Keratinocyte (primary cell): ENCODE measurements at regions not wholly inside any gene's neighbourhood (a gene's known extent, or its start where the extent isn't known, plus 50 kb on each side); places are given as distances from the start of the nearest gene placed in this dataset.

ENCODE experiments used
- DNase-seq: peaks from one replicate; pipeline ENCODE4 v3.0.0-alpha.2; 2011; ENCODE audit warnings: low read depth, missing footprints, low spot score
- FAIRE-seq: peaks from 2 replicates; lab custom pipeline; 2011; peaks lifted over from hg19 to GRCh38; lab: Jason Lieb, UNC
- H2AFZ ChIP-seq: 2 replicates; pipeline ENCODE4 v1.6.0; 2012; ENCODE audit warnings: low read length, control low read depth, inconsistent platforms; ENCODE audit not compliant: control insufficient read depth
- H3K27ac ChIP-seq: 2 replicates; pipeline ENCODE4 v1.5.1; 2011; ENCODE audit warnings: low read length; ENCODE audit not compliant: control insufficient read depth, insufficient read depth
- H3K27me3 ChIP-seq: 3 replicates; pipeline ENCODE4 v1.6.0; 2011; ENCODE audit warnings: low read length; ENCODE audit not compliant: control insufficient read depth, insufficient read depth; ENCODE audit errors: extremely low read depth
- H3K36me3 ChIP-seq, 2 experiments: 2 replicates in 1 of 2; 3 replicates in 1 of 2; pipeline ENCODE4 v1.5.1; 2011; ENCODE audit warnings: low read length in 2 of 2, mild to moderate bottlenecking in 1 of 2; ENCODE audit not compliant: control insufficient read depth in 2 of 2, insufficient read depth in 2 of 2; ENCODE audit errors: extremely low read depth in 1 of 2
- H3K4me1 ChIP-seq: 3 replicates; pipeline ENCODE4 v1.5.1; 2011; ENCODE audit warnings: low read length; ENCODE audit not compliant: control insufficient read depth, insufficient read depth; ENCODE audit errors: extremely low read depth
- H3K4me2 ChIP-seq: 3 replicates; pipeline ENCODE4 v1.6.0; 2011; ENCODE audit warnings: low read depth, low read length; ENCODE audit not compliant: control insufficient read depth, insufficient read depth; ENCODE audit errors: extremely low read depth
- H3K4me3 ChIP-seq, 3 experiments: fragments of 200-600 bp in 1 of 3; sonication (generic) in 1 of 3; 2 replicates in 2 of 3; 3 replicates in 1 of 3; pipeline ENCODE4 v1.5.1; 2011 to 2016; ENCODE audit warnings: low read length in 3 of 3, mild to moderate bottlenecking in 3 of 3, control low read depth in 2 of 3, inconsistent platforms in 1 of 3, low read depth in 1 of 3, mixed read lengths in 1 of 3, mixed run types in 1 of 3, moderate library complexity in 1 of 3; ENCODE audit not compliant: control insufficient read depth in 2 of 3, insufficient read depth in 2 of 3; ENCODE audit errors: extremely low read depth in 1 of 3
- H3K79me2 ChIP-seq: 2 replicates; pipeline ENCODE4 v1.6.0; 2012; ENCODE audit warnings: low read length; ENCODE audit not compliant: control insufficient read depth, insufficient read depth
- H3K9ac ChIP-seq: 3 replicates; pipeline ENCODE4 v1.6.0; 2011; ENCODE audit warnings: low read length; ENCODE audit not compliant: control insufficient read depth, insufficient read depth; ENCODE audit errors: extremely low read depth
- H3K9me1 ChIP-seq: 3 replicates; pipeline ENCODE4 v1.6.0; 2011; ENCODE audit warnings: low read length; ENCODE audit not compliant: control insufficient read depth, insufficient read depth; ENCODE audit errors: extremely low read depth
- H3K9me3 ChIP-seq: 2 replicates; pipeline ENCODE4 v1.5.1; 2012; ENCODE audit warnings: low read depth, low read length; ENCODE audit not compliant: control insufficient read depth
- H4K20me1 ChIP-seq: 3 replicates; pipeline ENCODE4 v1.6.0; 2011; ENCODE audit warnings: low read length; ENCODE audit not compliant: control insufficient read depth, insufficient read depth; ENCODE audit errors: extremely low read depth
- EZH2 ChIP-seq: IDR thresholded peaks from one replicate; pipeline ENCODE4 v1.6.1; 2012; ENCODE audit warnings: inconsistent platforms, mild to moderate bottlenecking, low read length, moderate library complexity
- dilution Hi-C: fragments of 300-500 bp; cut with MboI; formaldehyde crosslinking; loops from one replicate; pipeline ENCODE4 v1.7.0; 2020; ENCODE audit warnings: low sequenced_read_pairs; ENCODE audit not compliant: extremely low pct_ligation_motif_present
- TF ChIP-seq, protein P1 (sequence below), 3 experiments: IDR thresholded peaks in 1 of 3; conservative IDR thresholded peaks in 1 of 3; optimal IDR thresholded peaks in 1 of 3; 2 replicates in 2 of 3; 3 replicates in 1 of 3; pipeline versions ENCODE3 to v1.5.1; 2011; ENCODE audit warnings: low read length in 3 of 3, mild to moderate bottlenecking in 3 of 3, moderate library complexity in 2 of 3, control low read depth in 1 of 3, inconsistent platforms in 1 of 3; ENCODE audit not compliant: insufficient read depth in 2 of 3; ENCODE audit errors: extremely low read depth in 1 of 3

DNA sequence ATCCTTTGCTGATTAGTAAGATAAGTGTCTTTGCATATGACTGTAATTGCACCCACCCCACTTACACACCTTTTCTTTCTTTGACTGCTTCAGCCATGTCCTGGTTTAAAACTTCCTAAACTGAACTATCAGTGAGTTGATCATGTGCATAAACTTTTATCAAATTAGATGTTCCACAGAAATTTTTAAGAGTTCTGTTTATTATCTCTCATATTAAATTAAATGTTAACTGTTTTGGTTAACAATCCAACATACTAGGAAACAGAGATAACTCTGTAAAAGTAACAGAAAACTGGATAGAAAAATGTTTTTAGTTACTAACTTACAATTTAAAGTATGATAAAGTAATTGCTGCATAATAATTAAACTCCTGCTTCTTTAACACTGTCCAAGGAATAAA lies 959.6 kb upstream of the LRRN3 start:
- no peak for FAIRE-seq
- no peaks in the 10 kb centered on the region for H3K9me3 ChIP-seq
- no peaks in the 10 kb centered on the region for H3K9me1 ChIP-seq
- H3K4me2 ChIP-seq = no peak overlapping the region
- H3K27ac ChIP-seq = no peak overlapping the region
- H3K36me3 ChIP-seq = no peaks in the 10 kb centered on the region
- dilution Hi-C loops = no loop called here
- no peaks in the 10 kb centered on the region for H3K79me2 ChIP-seq
- no peak overlapping the region for H3K9ac ChIP-seq
- no peak for DNase-seq
- no peaks in the 10 kb centered on the region for H4K20me1 ChIP-seq
- no peak overlapping the region for H3K4me3 ChIP-seq
- no peaks in the 10 kb centered on the region for H3K4me1 ChIP-seq
- H2AFZ ChIP-seq = no peak overlapping the region
- no peaks in the 10 kb centered on the region for H3K27me3 ChIP-seq
- no peak for TF ChIP-seq EZH2
- TF ChIP-seq, protein P1, sequence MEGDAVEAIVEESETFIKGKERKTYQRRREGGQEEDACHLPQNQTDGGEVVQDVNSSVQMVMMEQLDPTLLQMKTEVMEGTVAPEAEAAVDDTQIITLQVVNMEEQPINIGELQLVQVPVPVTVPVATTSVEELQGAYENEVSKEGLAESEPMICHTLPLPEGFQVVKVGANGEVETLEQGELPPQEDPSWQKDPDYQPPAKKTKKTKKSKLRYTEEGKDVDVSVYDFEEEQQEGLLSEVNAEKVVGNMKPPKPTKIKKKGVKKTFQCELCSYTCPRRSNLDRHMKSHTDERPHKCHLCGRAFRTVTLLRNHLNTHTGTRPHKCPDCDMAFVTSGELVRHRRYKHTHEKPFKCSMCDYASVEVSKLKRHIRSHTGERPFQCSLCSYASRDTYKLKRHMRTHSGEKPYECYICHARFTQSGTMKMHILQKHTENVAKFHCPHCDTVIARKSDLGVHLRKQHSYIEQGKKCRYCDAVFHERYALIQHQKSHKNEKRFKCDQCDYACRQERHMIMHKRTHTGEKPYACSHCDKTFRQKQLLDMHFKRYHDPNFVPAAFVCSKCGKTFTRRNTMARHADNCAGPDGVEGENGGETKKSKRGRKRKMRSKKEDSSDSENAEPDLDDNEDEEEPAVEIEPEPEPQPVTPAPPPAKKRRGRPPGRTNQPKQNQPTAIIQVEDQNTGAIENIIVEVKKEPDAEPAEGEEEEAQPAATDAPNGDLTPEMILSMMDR (optimal IDR thresholded peaks at IDR 0.05 in 1 of 3, IDR thresholded peaks at IDR 0.05 in 1 of 3, conservative IDR thresholded peaks at IDR 0.05 in 1 of 3; ENCODE audit: extremely low read depth in 1 of 3, insufficient read depth in 2 of 3, low read length in 3 of 3) = no peak

DNA sequence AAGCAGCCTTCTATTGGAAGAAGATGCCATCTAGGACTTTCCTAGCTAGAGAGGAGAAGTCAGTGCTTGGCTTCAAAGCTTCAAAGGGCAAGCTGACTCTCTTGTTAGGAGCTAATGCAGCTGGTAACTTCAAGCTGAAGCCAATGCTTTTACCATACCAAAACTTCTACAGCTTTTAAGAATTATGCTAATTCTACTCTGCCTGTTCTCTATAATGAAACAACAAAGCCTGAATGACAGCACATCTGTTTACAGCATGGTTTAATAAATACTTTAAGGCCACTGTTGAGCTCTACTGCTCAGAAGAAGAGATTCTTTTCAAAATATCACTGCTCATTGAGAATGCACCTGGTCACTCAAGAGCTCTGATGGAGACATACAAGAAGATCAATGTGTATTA lies 951.9 kb upstream of the LRRN3 start:
- Histone ChIP-seq H3K79me2 (no peaks in the 10 kb centered on the region), H3K4me2 (no peak overlapping the region), H3K36me3 (no peaks in the 10 kb centered on the region), H2AFZ (no peak overlapping the region), H3K9me3 (no peaks in the 10 kb centered on the region), H3K9ac (no peak overlapping the region), H3K4me1 (no peaks in the 10 kb centered on the region), H3K4me3 (no peak overlapping the region), H4K20me1 (no peaks in the 10 kb centered on the region), H3K27me3 (no peaks in the 10 kb centered on the region), H3K9me1 (no peaks in the 10 kb centered on the region), H3K27ac (no peak overlapping the region)
- TF ChIP-seq EZH2 = no peak
- TF ChIP-seq, protein P1 (optimal IDR thresholded peaks at IDR 0.05 in 1 of 3, IDR thresholded peaks at IDR 0.05 in 1 of 3, conservative IDR thresholded peaks at IDR 0.05 in 1 of 3; ENCODE audit: extremely low read depth in 1 of 3, insufficient read depth in 2 of 3, low read length in 3 of 3) = no peak
- DNase-seq (no peak), FAIRE-seq (no peak)
- dilution Hi-C loops = no loop called here
